ENCODE measurements at regions not wholly inside any gene's neighbourhood (a gene's known extent, or its start where the extent isn't known, plus 50 kb on each side); places are given as distances from the start of the nearest gene placed in this dataset.
"Not testable (repeated sequence)": the region's sequence is repeated elsewhere in the genome, so short reads cannot be mapped to it uniquely, and the experiment has no call there.

- DNase-seq = no peak
These were observed 131.8 kb upstream of the TRIM24 start for GRCh38 chr7:138328215-138328614.

- DNase-seq = not testable (repeated sequence)
These were observed 127.2 kb upstream of the TRIM24 start for GRCh38 chr7:138332850-138333249.

DNA sequence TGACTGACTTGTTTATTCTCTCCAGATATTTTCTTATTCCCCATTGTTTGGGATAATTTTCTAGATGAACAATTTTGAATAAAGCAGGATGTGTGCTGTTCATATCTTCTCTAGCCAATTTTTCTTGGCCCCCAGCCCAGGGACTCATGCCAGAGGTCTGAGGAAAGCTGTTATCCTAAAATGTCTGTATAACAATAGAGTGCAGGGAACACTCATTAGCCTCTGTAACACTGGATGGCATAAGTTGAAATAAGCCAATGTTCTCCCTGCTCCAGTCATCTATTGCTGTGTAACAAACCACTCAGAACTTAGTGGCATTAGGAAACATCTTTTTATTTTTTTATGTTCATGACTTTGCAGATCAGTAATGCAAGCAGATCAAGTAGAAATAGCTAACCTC lies 121.7 kb upstream of the TRIM24 start:
- DNase-seq = no peak

DNA sequence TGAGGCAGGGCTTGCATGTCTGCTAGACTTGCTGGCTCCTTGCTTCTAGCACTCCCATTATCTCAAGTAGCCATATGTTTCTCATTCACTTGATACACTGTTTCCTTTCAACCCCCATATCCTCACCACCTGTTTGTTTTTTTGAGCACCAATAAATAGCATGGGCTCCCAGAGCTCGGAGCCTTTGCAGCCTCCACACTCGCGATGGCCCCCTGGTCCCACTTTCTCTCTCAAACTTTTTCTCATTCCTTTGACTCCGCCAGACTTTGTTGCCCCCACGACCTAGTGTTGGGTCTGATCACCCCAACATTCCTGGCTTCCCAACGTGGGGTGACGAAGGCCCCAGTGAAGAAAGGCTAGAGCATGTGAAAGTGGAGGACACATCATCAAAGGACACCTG lies 120.8 kb upstream of the TRIM24 start:
- not testable (repeated sequence) for DNase-seq

DNA sequence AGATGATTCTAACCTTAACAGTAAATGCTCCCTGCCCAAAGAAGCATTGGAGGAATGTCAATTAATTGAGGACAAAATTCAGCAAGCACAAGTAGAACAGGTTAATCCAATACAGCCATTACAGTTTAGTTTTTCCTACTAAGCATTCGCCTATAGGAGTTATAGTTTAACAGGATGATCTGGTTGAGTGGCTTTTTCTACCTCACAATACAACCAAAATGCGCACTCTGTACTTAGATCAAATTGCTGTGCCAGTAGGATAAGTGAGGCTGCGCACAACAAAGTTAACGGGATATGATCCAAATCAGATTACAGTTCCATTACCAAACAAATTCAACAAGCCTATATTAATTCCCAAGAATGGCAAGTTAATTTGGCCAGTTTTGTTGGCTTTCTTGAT lies 117.1 kb upstream of the TRIM24 start:
- DNase-seq = no peak

GRCh38 chr7:138345567-138345966 lies 114.5 kb upstream of the TRIM24 start:
- DNase-seq = no peak

GRCh38 chr7:138346975-138347374 lies 113.1 kb upstream of the TRIM24 start:
- no peak for DNase-seq

GRCh38 chr7:138349841-138350700 lies 110.0 kb upstream of the TRIM24 start:
- peak in 1 of 3 donors; percentile 20 for DNase-seq

DNA sequence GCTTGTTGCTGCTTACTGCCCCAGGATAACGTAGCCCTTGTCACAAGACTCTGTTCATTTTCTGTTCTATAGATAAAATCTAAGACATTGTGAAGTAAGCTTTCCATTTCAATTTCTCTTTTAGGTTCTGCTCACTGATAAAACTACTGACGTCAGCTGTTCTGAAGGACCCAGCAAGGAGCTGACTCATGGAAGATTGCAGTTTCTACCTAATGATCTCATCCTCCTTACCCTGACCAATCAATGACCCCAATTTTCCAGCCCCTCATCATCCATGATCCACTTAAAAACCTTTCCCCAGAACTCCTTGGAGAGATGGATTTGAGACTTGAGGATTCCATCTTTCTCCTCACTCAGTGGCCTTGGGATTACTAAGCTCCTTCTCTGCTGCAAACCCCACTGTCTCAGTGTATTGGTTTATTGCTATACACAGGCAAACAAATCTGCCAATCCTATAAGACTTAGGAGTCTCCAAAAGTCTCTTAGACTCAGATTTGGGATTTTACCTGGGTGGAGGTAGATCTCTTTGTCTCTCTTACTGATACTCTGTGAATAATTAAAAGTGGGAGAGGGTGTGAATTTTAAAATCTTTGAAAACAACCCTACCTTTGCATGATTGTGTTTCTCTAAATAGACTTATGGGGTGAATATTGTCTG lies 109.2 kb upstream of the TRIM24 start:
- peak in 2 of 3 donors; percentile 21 to 60 for DNase-seq

- no peak for DNase-seq
These were observed 107.2 kb upstream of the TRIM24 start for GRCh38 chr7:138352570-138353461.

GRCh38 chr7:138354066-138354465 lies 106.0 kb upstream of the TRIM24 start:
- no peak for DNase-seq

DNA sequence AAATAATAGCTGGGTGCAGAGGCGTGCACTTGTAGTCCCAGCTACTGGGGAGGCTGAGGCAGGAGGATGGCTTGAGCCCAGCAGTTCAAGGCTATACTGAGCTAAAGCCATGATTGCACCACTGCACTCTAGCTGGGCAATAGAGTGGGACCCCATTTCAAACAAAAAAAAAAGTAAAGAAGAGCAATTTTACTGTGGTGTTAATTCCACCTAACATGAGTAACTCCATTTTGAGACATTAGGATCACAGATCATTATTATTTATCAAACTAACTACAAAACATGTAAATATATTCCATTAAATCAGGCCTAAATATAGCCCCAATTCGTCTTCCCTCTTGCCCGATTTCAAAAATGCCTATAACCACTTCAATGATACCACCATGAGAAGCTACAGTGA lies 104.8 kb upstream of the TRIM24 start:
- DNase-seq = no peak

- DNase-seq = peak; percentile 33 to 53 (median 39)
These were observed 101.2 kb upstream of the TRIM24 start for GRCh38 chr7:138358850-138359341.

- no peak for DNase-seq
These were observed 100.0 kb upstream of the TRIM24 start for GRCh38 chr7:138359870-138360559.

DNA sequence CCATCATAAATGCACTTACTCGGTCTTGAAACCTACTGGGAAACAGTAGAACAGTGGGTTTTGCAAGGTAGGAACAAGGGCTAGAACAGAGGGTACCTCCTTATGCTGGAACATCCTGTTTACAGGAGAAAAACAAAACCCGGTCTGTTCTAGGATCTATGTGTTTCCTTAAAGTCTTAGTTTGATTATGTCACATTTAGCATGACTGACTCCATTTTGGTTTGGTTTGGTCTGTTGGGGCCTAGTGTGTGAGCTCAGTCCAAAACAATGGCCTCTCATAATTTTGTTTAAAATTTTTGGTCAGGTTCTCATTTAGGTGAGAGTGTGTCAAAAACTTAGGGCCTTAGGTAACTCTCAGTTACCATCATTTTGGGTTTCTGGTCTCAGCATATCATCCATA lies 96.3 kb upstream of the TRIM24 start:
- no peak for DNase-seq

DNA sequence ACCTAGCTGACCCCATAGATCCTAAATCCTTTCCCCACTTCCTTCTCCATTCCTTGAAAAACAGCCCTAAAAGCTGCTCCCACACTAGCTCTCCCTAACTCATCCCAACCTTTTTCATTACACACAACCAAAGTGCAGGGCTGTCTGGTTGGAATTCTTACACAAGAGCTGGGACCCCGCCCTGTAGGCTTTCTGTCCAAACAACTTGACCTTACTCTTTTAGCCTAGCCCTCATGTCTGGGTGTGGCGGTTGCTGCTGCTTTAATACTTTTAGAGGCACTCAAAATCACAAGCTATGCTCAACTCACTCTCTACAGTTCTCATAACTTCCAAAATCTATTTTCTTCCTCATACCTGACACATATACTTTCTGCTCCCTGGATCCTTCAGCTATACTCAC lies 93.9 kb upstream of the TRIM24 start:
- not testable (repeated sequence) for DNase-seq

- DNase-seq = not testable (repeated sequence)
These were observed 93.4 kb upstream of the TRIM24 start for GRCh38 chr7:138366676-138367075.

DNA sequence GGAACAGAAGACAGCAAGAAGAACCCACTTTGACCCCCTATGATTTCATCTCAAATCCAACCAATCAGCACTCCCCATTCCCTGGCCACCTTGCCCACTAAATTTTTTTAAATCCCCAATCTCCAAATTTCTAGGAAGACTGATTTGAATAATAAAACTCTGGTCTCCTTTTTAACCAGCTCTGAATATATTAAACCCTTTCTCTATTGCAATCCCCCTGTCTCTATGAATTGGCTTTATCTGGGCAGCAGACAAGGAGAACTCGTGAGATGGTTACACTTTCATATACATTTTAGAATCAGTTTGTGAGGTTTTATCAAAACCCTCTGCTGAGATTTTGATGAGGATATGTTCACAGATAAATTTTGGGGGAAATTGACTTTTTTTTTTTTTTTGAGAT lies 90.3 kb upstream of the TRIM24 start:
- DNase-seq = no peak

DNA sequence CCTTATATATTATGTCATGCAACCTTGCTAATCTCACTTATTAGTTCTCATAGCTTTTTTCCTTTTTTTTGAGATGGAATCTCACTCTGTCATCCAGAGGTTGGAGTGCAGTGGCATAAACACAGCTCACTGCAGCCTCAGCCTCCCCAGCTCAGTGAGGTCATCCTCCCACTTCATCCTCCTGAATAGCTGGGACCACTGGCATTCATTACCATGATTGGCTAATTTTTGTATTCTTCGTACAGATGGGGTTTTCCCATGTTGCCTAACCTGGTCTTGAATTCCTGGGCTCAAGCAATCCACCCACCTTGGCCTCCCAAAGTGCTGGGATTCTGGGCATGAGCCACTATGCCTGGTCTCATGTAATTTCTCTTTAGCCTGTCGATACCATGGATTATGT lies 89.1 kb upstream of the TRIM24 start:
- DNase-seq = peak; percentile 46 to 49 (median 48)

DNA sequence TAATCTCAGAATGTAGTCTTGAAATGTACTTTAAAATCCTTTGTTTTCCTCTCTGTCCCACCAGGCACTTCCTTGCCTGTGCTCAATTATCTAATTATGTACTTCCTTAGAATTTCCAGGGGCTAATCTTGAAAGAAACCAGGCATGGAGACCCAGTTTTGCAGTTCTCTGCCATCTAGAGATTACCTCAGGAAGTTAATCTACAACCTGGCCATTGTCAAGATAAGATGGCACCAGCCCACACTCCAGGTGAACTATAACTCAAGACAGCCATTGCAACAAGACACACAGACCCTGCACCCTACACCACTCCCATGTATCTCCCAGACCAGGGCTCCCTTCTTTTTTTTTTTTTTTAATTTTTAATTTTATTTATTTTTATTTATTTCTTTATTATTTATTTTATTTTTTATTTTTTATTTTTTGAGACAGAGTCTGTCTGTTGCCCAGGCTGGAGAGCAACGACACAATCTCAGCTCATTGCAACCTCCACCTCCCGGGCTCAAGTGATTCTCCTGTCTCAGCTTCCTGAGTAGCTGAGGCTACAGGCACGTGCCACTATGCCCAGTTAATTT lies 85.9 kb upstream of the TRIM24 start:
- no peak for DNase-seq

DNA sequence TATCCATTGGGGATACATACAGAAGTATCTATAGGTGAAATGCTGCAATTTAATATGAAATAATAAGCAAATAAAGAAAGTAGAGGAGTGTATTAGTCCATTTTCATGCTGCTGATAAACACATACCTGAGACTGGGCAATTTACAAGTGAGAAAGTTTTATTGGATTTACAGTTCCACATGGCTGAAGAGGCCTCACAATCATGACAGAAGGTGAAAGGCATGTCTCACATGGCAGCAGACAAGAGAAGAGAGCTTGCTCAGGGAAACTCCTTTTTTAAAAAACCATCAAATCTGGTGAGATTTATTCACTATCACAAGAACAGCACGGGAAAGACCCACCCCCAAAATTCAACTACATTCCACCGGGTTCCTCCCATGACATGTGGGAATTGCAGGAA lies 82.8 kb upstream of the TRIM24 start:
- no peak for DNase-seq
